ENCODE measurements at regions not wholly inside any gene's neighbourhood (a gene's known extent, or its start where the extent isn't known, plus 50 kb on each side); places are given as distances from the start of the nearest gene placed in this dataset.

- in situ Hi-C loops (cut with MboI; ENCODE audit: low sequenced_read_pairs, unreplicated experiment): no loop called here
- no peak for DNase-seq (ENCODE audit: low spot score)
- TF ChIP-seq, protein P1, sequence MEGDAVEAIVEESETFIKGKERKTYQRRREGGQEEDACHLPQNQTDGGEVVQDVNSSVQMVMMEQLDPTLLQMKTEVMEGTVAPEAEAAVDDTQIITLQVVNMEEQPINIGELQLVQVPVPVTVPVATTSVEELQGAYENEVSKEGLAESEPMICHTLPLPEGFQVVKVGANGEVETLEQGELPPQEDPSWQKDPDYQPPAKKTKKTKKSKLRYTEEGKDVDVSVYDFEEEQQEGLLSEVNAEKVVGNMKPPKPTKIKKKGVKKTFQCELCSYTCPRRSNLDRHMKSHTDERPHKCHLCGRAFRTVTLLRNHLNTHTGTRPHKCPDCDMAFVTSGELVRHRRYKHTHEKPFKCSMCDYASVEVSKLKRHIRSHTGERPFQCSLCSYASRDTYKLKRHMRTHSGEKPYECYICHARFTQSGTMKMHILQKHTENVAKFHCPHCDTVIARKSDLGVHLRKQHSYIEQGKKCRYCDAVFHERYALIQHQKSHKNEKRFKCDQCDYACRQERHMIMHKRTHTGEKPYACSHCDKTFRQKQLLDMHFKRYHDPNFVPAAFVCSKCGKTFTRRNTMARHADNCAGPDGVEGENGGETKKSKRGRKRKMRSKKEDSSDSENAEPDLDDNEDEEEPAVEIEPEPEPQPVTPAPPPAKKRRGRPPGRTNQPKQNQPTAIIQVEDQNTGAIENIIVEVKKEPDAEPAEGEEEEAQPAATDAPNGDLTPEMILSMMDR (IDR thresholded peaks at IDR 0.05; ENCODE audit: borderline replicate concordance, control extremely low read depth, extremely low read depth, insufficient read depth, missing control alignments): no peak
These were observed 563.9 kb downstream of the ADCYAP1 start for GRCh38 chr18:1468550-1468949.

- DNase-seq (ENCODE audit: low spot score): no peak
- in situ Hi-C loops (cut with MboI; ENCODE audit: low sequenced_read_pairs, unreplicated experiment): no loop called here
- TF ChIP-seq, protein P1 (IDR thresholded peaks at IDR 0.05; ENCODE audit: borderline replicate concordance, control extremely low read depth, extremely low read depth, insufficient read depth, missing control alignments): no peak
These were observed 571.2 kb downstream of the ADCYAP1 start for GRCh38 chr18:1475867-1476266.

- TF ChIP-seq, protein P1 (IDR thresholded peaks at IDR 0.05; ENCODE audit: borderline replicate concordance, control extremely low read depth, extremely low read depth, insufficient read depth, missing control alignments): no peak
- in situ Hi-C loops (cut with MboI; ENCODE audit: low sequenced_read_pairs, unreplicated experiment): no loop called here
These were observed 575.6 kb downstream of the ADCYAP1 start for GRCh38 chr18:1480309-1480708.

DNA sequence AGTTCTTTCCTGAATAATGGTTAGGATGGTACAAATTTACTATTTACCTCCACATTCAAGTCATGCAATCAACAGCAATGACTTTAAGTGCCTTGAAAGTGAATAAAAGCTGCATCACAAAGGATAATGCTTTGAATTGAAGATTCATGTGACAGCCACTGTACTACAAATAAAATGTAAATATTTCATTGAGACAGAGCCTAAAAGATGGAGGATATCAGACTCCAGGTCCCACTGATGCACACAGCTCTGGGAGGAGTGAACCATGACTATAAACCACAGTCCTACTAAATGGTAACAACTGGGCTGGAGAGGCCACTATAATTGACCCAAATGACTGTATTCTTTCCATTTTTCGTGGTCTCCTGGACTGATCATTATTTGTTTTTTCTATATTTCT, 576.9 kb downstream of the ADCYAP1 start:
- no peak for DNase-seq (ENCODE audit: low spot score)
- TF ChIP-seq, protein P1 (IDR thresholded peaks at IDR 0.05; ENCODE audit: borderline replicate concordance, control extremely low read depth, extremely low read depth, insufficient read depth, missing control alignments): no peak
- in situ Hi-C loops (cut with MboI; ENCODE audit: low sequenced_read_pairs, unreplicated experiment): no loop called here

More at GRCh38 chr18:1480309-1480708, 575.6 kb downstream of the ADCYAP1 start:
- no peak for DNase-seq (ENCODE audit: low spot score)

GRCh38 chr18:1483385-1483784, 578.7 kb downstream of the ADCYAP1 start:
- DNase-seq (ENCODE audit: low spot score): no peak

GRCh38 chr18:1487457-1487856, 582.8 kb downstream of the ADCYAP1 start:
- in situ Hi-C loops (cut with MboI; ENCODE audit: low sequenced_read_pairs, unreplicated experiment): no loop called here
- TF ChIP-seq, protein P1 (IDR thresholded peaks at IDR 0.05; ENCODE audit: borderline replicate concordance, control extremely low read depth, extremely low read depth, insufficient read depth, missing control alignments): no peak
- DNase-seq (ENCODE audit: low spot score): no peak

More at GRCh38 chr18:1483385-1483784, 578.7 kb downstream of the ADCYAP1 start:
- in situ Hi-C loops (cut with MboI; ENCODE audit: low sequenced_read_pairs, unreplicated experiment): no loop called here
- TF ChIP-seq, protein P1 (IDR thresholded peaks at IDR 0.05; ENCODE audit: borderline replicate concordance, control extremely low read depth, extremely low read depth, insufficient read depth, missing control alignments): no peak

GRCh38 chr18:1488394-1488793, 583.7 kb downstream of the ADCYAP1 start:
- DNase-seq (ENCODE audit: low spot score): no peak
- TF ChIP-seq, protein P1 (IDR thresholded peaks at IDR 0.05; ENCODE audit: borderline replicate concordance, control extremely low read depth, extremely low read depth, insufficient read depth, missing control alignments): no peak
- in situ Hi-C loops (cut with MboI; ENCODE audit: low sequenced_read_pairs, unreplicated experiment): no loop called here
